Pancreas (tissue), 10 donors: ENCODE measurements at regions not wholly inside any gene's neighbourhood (a gene's known extent, or its start where the extent isn't known, plus 50 kb on each side); places are given as distances from the start of the nearest gene placed in this dataset.

Experiments used
- ATAC-seq, 4 donors: fragments of 200-7000 bp; cut with Tn5 transposase; one replicate each; pipeline versions ENCODE4 v1.8.0 to v1.9.1; 2020; ENCODE audit warnings: mild to moderate bottlenecking in 4 of 4, moderate library complexity in 4 of 4
- DNase-seq, 6 donors: peaks; one replicate each; pipeline ENCODE4 v3.0.0-alpha.2; 2020
- FAIRE-seq: peaks from 2 replicates; lab custom pipeline; 2012; peaks lifted over from hg19 to GRCh38; lab: Jason Lieb, UNC
- H3K27ac ChIP-seq, 4 donors: fragments of 200-600 bp; sonication (generic); 1 replicate in 3 of 4; 2 replicates in 1 of 4; pipeline versions ENCODE4 v1.5.0 to v1.8.0; 2020
- H3K27me3 ChIP-seq, 4 donors: fragments of 200-600 bp; one replicate each; pipeline ENCODE4 v1.8.0; 2021
- H3K36me3 ChIP-seq, 3 donors: fragments of 200-600 bp; sonication (generic) in 1 of 3; one replicate each; pipeline versions ENCODE4 v1.5.0 to v1.8.0; 2020 to 2021
- H3K4me1 ChIP-seq, 3 donors: fragments of 200-600 bp; one replicate each; pipeline ENCODE4 v1.8.0; 2021
- H3K4me3 ChIP-seq, 4 donors: fragments of 200-600 bp; sonication (generic) in 2 of 4; one replicate each; pipeline versions ENCODE4 v1.5.0 to v1.8.0; 2020 to 2021
- H3K9me3 ChIP-seq, 4 donors: fragments of 200-600 bp; one replicate each; pipeline ENCODE4 v1.8.0; 2021
- CTCF ChIP-seq, 4 donors: fragments of 200-600 bp; sonication (generic) in 3 of 4; IDR thresholded peaks; one replicate each; pipeline versions ENCODE4 v1.5.0 to v1.8.0; 2021; ENCODE audit warnings: antibody characterized with exemption in 4 of 4
- WGBS, 2 donors: extraction: QIAGEN DNeasy Blood & Tissue Kit; methylation state at CpG; one replicate each; pipeline ENCODE4 v1.1.7; 2013; 5-methylcytosine and 5-hydroxymethylcytosine counted together
- intact Hi-C, 3 donors: fragments of 100-400 bp; cut with DNase I; formaldehyde crosslinking; loops; one replicate each; pipeline versions ENCODE4 v1.11.1 to v1.14.2; 2022
- donor health status: healthy with polysubstance abuse.
- donor health status: DM: no; HTN: no; CAD: no; lungs with moderate emphysema.
- donor health status: DM: no; HTN: no; CAD: no.
- donor health status: control.
- donor health status: control.
- donor health status: Bipolar disorder and iron deficiency.
- donor health status: DM: yes; HTN: yes; CAD: no.
- donor health status: DM: no; HTN: no; CAD: no.
- donor health status: DM: no; HTN: no; CAD: no.
- donor health status: DM: yes; HTN: yes; CAD: no.

- H3K27ac ChIP-seq = no peak overlapping the region
- no peaks in the 10 kb centered on the region for H3K4me1 ChIP-seq
- H3K27me3 ChIP-seq = no peaks in the 10 kb centered on the region
- DNase-seq = no peak
- H3K36me3 ChIP-seq = no peaks in the 10 kb centered on the region
- no peak for TF ChIP-seq CTCF (IDR thresholded peaks at IDR 0.05)
- intact Hi-C loops = no loop called here
- ATAC-seq = no peak
- H3K4me3 ChIP-seq = no peak overlapping the region
- no peak for FAIRE-seq
- no peaks in the 10 kb centered on the region for H3K9me3 ChIP-seq
These were observed 118.0 kb upstream of the SEMA3C start for GRCh38 chr7:81036871-81037270.

- no peak overlapping the region for H3K27ac ChIP-seq
- FAIRE-seq = no peak
- intact Hi-C loops = no loop called here
These were observed 117.2 kb upstream of the SEMA3C start for GRCh38 chr7:81036057-81036456.

GRCh38 chr7:81031996-81032395 is 113.1 kb upstream of the SEMA3C start:
- ATAC-seq (no peak), FAIRE-seq (peak; percentile 34), DNase-seq (no peak)
- WGBS, 2 donors = 78 to 86% methylated on average over 3 of the region's 3 CpGs
- no peaks in the 10 kb centered on the region for H3K36me3 ChIP-seq
- TF ChIP-seq CTCF (IDR thresholded peaks at IDR 0.05) = no peak
- H3K9me3 ChIP-seq = no peaks in the 10 kb centered on the region
- intact Hi-C loops = no loop called here
- no peak overlapping the region for H3K27ac ChIP-seq
- no peak overlapping the region for H3K4me3 ChIP-seq
- no peaks in the 10 kb centered on the region for H3K4me1 ChIP-seq
- no peaks in the 10 kb centered on the region for H3K27me3 ChIP-seq

More at GRCh38 chr7:81036057-81036456, 117.2 kb upstream of the SEMA3C start:
- H3K27me3 ChIP-seq = no peaks in the 10 kb centered on the region
- ATAC-seq = no peak
- no peak for DNase-seq
- H3K4me1 ChIP-seq = no peaks in the 10 kb centered on the region
- no peak overlapping the region for H3K4me3 ChIP-seq
- no peaks in the 10 kb centered on the region for H3K36me3 ChIP-seq
- no peak for TF ChIP-seq CTCF (IDR thresholded peaks at IDR 0.05)
- WGBS, 2 donors = 58 to 70% methylated on average over 5 of the region's 5 CpGs
- H3K9me3 ChIP-seq = no peaks in the 10 kb centered on the region

- no peaks in the 10 kb centered on the region for H3K9me3 ChIP-seq
- ATAC-seq (no peak), FAIRE-seq (no peak), DNase-seq (no peak)
- 51 to 58% methylated on average over 2 of the region's 2 CpGs for WGBS, 2 donors
- intact Hi-C loops = no loop called here
- H3K36me3 ChIP-seq = no peaks in the 10 kb centered on the region
- H3K27ac ChIP-seq = no peak overlapping the region
- no peak overlapping the region for H3K4me3 ChIP-seq
- no peaks in the 10 kb centered on the region for H3K27me3 ChIP-seq
- no peak for TF ChIP-seq CTCF (IDR thresholded peaks at IDR 0.05)
- H3K4me1 ChIP-seq = no peaks in the 10 kb centered on the region
These were observed 112.4 kb upstream of the SEMA3C start for GRCh38 chr7:81031243-81031642.

GRCh38 chr7:81030472-81030871 is 111.6 kb upstream of the SEMA3C start:
- no peak for ATAC-seq
- no peak for DNase-seq
- 78 to 87% methylated on average over 3 of the region's 3 CpGs for WGBS, 2 donors

More at GRCh38 chr7:81030472-81030871, 111.6 kb upstream of the SEMA3C start:
- Histone ChIP-seq H3K9me3 (no peaks in the 10 kb centered on the region), H3K4me3 (no peak overlapping the region), H3K4me1 (no peaks in the 10 kb centered on the region), H3K27me3 (no peaks in the 10 kb centered on the region), H3K36me3 (no peaks in the 10 kb centered on the region), H3K27ac (no peak overlapping the region)
- no peak for TF ChIP-seq CTCF (IDR thresholded peaks at IDR 0.05)
- no peak for FAIRE-seq
- intact Hi-C loops = no loop called here
